ENCODE measurements at regions not wholly inside any gene's neighbourhood (a gene's known extent, or its start where the extent isn't known, plus 50 kb on each side); places are given as distances from the start of the nearest gene placed in this dataset.

DNA sequence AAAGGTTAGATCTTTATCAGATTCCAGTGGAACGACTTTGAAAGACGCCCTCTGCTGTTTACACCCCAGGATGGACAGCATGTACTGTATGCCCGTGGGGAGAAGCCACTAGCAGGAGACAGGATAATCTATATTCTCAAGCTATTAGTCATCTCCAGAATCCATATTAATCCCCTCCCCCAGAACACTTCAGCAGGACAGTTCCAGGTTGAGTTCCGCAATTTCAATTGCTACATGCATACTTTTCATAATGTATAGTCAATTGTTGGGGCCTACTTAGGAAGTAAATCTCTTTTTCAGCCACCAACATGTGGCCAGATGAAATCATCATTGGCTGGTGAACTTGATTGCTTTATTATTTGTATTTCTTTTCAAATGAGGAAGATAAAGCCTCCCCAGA is 313.1 kb upstream of the SMIM30 start:
- TF ChIP-seq POLR2A (IDR thresholded peaks at IDR 0.05), result no peak
- TF ChIP-seq, protein P1, sequence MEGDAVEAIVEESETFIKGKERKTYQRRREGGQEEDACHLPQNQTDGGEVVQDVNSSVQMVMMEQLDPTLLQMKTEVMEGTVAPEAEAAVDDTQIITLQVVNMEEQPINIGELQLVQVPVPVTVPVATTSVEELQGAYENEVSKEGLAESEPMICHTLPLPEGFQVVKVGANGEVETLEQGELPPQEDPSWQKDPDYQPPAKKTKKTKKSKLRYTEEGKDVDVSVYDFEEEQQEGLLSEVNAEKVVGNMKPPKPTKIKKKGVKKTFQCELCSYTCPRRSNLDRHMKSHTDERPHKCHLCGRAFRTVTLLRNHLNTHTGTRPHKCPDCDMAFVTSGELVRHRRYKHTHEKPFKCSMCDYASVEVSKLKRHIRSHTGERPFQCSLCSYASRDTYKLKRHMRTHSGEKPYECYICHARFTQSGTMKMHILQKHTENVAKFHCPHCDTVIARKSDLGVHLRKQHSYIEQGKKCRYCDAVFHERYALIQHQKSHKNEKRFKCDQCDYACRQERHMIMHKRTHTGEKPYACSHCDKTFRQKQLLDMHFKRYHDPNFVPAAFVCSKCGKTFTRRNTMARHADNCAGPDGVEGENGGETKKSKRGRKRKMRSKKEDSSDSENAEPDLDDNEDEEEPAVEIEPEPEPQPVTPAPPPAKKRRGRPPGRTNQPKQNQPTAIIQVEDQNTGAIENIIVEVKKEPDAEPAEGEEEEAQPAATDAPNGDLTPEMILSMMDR (IDR thresholded peaks at IDR 0.05), result no peak
